ENCODE measurements at regions not wholly inside any gene's neighbourhood (a gene's known extent, or its start where the extent isn't known, plus 50 kb on each side); places are given as distances from the start of the nearest gene placed in this dataset.
"Not testable (repeated sequence)": the region's sequence is repeated elsewhere in the genome, so short reads cannot be mapped to it uniquely, and the experiment has no call there.

- DNase-seq (ENCODE audit: low read depth in 2 of 2): no peak
Observed at GRCh38 chr5:165375201-165375600, 1869.8 kb downstream of the MAT2B start.

- no peak for DNase-seq (ENCODE audit: low read depth in 2 of 2)
Observed at GRCh38 chr5:165393839-165394238, 1888.4 kb downstream of the MAT2B start.

GRCh38 chr5:165397516-165397915 is 1892.1 kb downstream of the MAT2B start:
- no peak for DNase-seq (ENCODE audit: low read depth in 2 of 2)

GRCh38 chr5:165400086-165400485 is 1894.7 kb downstream of the MAT2B start:
- no peak for DNase-seq (ENCODE audit: low read depth in 2 of 2)

- DNase-seq (ENCODE audit: low read depth in 2 of 2): no peak
Observed at GRCh38 chr5:165404917-165405316, 1899.5 kb downstream of the MAT2B start.

GRCh38 chr5:165405340-165405739 is 1899.9 kb downstream of the MAT2B start:
- no peak for DNase-seq (ENCODE audit: low read depth in 2 of 2)

GRCh38 chr5:165407352-165407751 is 1901.9 kb downstream of the MAT2B start:
- DNase-seq (ENCODE audit: low read depth in 2 of 2): no peak

- no peak for DNase-seq (ENCODE audit: low read depth in 2 of 2)
Observed at GRCh38 chr5:165410476-165410875, 1905.1 kb downstream of the MAT2B start.

GRCh38 chr5:165411532-165411931 is 1906.1 kb downstream of the MAT2B start:
- not testable (repeated sequence) for DNase-seq (ENCODE audit: low read depth in 2 of 2)

- DNase-seq (ENCODE audit: low read depth in 2 of 2): no peak
Observed at GRCh38 chr5:165420493-165420892, 1915.1 kb downstream of the MAT2B start.

GRCh38 chr5:165423697-165424299 is 1918.4 kb downstream of the MAT2B start:
- no peak for DNase-seq (ENCODE audit: low read depth in 2 of 2)

- no peak for DNase-seq (ENCODE audit: low read depth in 2 of 2)
Observed at GRCh38 chr5:165425594-165425993, 1920.2 kb downstream of the MAT2B start.

- DNase-seq (ENCODE audit: low read depth in 2 of 2): no peak
Observed at GRCh38 chr5:165448753-165449152, 1943.3 kb downstream of the MAT2B start.

GRCh38 chr5:165457859-165458481 is 1952.6 kb downstream of the MAT2B start:
- no peak for DNase-seq (ENCODE audit: low read depth in 2 of 2)

GRCh38 chr5:165459232-165459631 is 1953.8 kb downstream of the MAT2B start:
- DNase-seq (ENCODE audit: low read depth in 2 of 2): no peak

GRCh38 chr5:165460911-165461310 is 1955.5 kb downstream of the MAT2B start:
- no peak for DNase-seq (ENCODE audit: low read depth in 2 of 2)

GRCh38 chr5:165477546-165477945 is 1972.1 kb downstream of the MAT2B start:
- DNase-seq (ENCODE audit: low read depth in 2 of 2): no peak

GRCh38 chr5:165495829-165496380 is 1990.5 kb downstream of the MAT2B start:
- no peak for DNase-seq (ENCODE audit: low read depth in 2 of 2)

GRCh38 chr5:165497707-165498106 is 1992.3 kb downstream of the MAT2B start:
- no peak for DNase-seq (ENCODE audit: low read depth in 2 of 2)

GRCh38 chr5:165502893-165503691 is 1997.7 kb downstream of the MAT2B start:
- no peak for DNase-seq (ENCODE audit: low read depth in 2 of 2)

GRCh38 chr5:165504674-165505073 is 1999.3 kb downstream of the MAT2B start:
- DNase-seq (ENCODE audit: low read depth in 2 of 2): no peak

GRCh38 chr5:165508286-165508685 is 2002.9 kb downstream of the MAT2B start:
- no peak for DNase-seq (ENCODE audit: low read depth in 2 of 2)

- no peak for DNase-seq (ENCODE audit: low read depth in 2 of 2)
Observed at GRCh38 chr5:165508861-165509260, 2003.4 kb downstream of the MAT2B start.
